ENCODE measurements at regions not wholly inside any gene's neighbourhood (a gene's known extent, or its start where the extent isn't known, plus 50 kb on each side); places are given as distances from the start of the nearest gene placed in this dataset.

DNA sequence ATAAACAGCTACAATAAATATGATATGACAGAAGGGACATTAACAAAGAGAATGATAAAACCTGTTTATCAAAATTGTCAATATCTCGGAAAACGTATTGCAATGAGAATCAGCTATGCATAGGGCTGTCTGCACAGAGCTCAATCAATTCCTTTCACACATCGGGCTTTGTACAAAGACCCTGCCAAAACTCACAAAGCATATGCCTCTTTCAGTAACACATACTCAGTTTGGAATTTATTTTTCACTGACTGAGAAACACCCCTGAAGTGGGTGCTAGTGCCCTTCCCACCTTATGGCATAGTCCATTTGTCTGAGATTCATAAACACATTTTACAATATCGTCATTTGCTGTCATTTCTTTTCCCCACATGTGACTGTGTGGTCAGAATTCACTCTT lies 815.8 kb upstream of the FAM98A start (continued):
- TF ChIP-seq SIX5 (IDR thresholded peaks at IDR 0.05; ENCODE audit: low read depth, low read length) (no peak), CHD1 (IDR thresholded peaks at IDR 0.05; ENCODE audit: low read depth, low read length) (no peak), JUND (IDR thresholded peaks at IDR 0.05; ENCODE audit: low read length) (no peak), RAD21 (IDR thresholded peaks at IDR 0.05 in 1 of 2, conservative IDR thresholded peaks at IDR 0.05 in 1 of 2; ENCODE audit: low read depth in 2 of 2, low read length in 2 of 2) (no peak), BRCA1 (IDR thresholded peaks at IDR 0.05; ENCODE audit: low read depth, low read length) (no peak), KDM4A (IDR thresholded peaks at IDR 0.05; ENCODE audit: low read depth, low read length, severe bottlenecking) (no peak)

Data from H1 (cell line).